C4-2B (cell line): ENCODE measurements at regions not wholly inside any gene's neighbourhood (a gene's known extent, or its start where the extent isn't known, plus 50 kb on each side); places are given as distances from the start of the nearest gene placed in this dataset.

Source experiments
- ZFX ChIP-seq: fragments of 450-650 bp; IDR thresholded peaks from 2 replicates; pipeline ENCODE4 v1.6.1; 2017
- TF ChIP-seq, protein P1 (sequence below): fragments of 450-650 bp; conservative IDR thresholded peaks from 2 replicates; pipeline ENCODE4 v1.5.1; 2017; ENCODE audit warnings: mild to moderate bottlenecking

DNA sequence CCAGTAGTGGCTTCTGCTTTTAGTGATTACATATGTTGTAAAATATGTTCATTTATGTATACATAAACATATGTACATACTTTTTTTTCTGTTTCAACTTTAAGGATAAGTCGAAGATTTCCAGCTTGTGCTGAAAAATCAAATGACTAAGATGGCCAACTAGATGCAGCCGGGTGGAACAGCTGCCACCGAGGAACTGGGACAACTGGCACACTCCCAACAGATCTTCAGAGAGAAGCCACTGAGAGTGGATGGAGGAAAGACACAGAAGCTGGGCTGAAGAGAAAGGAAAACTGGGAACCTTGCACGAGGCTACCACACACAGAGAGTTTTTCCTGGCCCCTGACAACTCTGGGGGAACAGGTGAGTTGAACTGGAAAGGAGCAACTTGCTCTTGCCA, 207.5 kb downstream of the FAM47B start:
- TF ChIP-seq, protein P1, sequence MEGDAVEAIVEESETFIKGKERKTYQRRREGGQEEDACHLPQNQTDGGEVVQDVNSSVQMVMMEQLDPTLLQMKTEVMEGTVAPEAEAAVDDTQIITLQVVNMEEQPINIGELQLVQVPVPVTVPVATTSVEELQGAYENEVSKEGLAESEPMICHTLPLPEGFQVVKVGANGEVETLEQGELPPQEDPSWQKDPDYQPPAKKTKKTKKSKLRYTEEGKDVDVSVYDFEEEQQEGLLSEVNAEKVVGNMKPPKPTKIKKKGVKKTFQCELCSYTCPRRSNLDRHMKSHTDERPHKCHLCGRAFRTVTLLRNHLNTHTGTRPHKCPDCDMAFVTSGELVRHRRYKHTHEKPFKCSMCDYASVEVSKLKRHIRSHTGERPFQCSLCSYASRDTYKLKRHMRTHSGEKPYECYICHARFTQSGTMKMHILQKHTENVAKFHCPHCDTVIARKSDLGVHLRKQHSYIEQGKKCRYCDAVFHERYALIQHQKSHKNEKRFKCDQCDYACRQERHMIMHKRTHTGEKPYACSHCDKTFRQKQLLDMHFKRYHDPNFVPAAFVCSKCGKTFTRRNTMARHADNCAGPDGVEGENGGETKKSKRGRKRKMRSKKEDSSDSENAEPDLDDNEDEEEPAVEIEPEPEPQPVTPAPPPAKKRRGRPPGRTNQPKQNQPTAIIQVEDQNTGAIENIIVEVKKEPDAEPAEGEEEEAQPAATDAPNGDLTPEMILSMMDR = no peak
- TF ChIP-seq ZFX = no peak
